ENCODE measurements at regions not wholly inside any gene's neighbourhood (a gene's known extent, or its start where the extent isn't known, plus 50 kb on each side); places are given as distances from the start of the nearest gene placed in this dataset.

DNA sequence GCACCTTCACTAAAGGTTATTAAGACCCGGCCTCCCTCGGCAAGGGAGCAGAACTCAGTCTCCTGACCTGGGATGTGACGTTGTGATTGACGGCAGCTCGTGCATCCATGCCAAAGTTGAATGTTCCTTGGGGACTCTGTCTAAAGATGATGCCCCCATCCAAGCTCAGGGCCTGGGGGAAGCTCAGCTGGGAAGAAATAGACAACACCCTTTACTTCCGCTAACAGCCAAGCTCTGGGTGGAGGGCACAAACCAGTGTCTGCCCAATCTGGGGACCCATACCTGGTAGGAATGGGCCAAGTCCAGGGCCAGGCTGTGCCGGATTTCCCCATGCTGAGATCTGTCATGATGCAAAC is 95.4 kb downstream of the RMI2 start:
- DNase-seq (ENCODE audit: low spot score) = no peak

DNA sequence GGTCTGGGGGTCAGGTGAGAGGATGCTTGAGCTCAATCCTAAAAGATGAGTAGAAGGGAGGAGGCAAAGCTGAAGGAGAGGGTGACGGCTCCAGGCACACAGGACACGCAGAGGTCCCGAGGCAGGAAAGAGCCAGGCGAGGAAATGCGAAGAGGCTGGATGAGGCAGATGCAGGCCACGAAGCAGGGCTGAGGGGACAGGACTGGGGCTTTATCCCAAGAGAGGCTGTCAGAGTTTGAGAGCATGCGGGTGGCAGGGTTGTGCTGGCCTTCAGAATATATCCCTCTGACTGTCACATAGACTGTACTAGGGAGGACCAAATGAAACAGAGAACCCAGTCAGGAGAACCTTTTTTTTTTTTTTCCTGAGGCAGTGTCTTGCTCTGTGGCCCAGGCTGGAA is 100.2 kb downstream of the RMI2 start:
- DNase-seq (ENCODE audit: low spot score) = no peak

GRCh38 chr16:11446566-11447119 is 101.4 kb downstream of the RMI2 start:
- DNase-seq (ENCODE audit: low spot score) = no peak

DNA sequence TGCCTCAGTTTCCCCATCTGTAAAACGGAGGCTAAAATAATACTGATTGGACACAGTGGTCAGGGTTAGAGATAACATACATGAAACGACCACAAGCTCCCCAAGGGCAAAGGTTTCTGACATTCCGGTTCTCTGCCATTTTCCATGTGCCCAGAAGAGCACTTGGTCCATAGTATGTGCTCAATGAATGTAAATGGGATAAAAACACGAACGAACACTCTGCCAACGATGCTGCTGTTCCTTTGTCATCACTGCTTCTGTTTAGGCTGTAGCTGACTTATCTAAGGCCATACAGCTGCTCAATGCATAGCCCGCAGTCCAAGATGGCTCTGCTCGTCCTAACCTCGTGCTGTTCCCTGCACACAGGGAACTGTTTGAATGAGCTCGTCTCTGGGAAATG is 102.0 kb downstream of the RMI2 start:
- no peak for DNase-seq (ENCODE audit: low spot score)

- DNase-seq (ENCODE audit: low spot score) = no peak
These were observed 102.6 kb downstream of the RMI2 start for GRCh38 chr16:11447836-11448235.

DNA sequence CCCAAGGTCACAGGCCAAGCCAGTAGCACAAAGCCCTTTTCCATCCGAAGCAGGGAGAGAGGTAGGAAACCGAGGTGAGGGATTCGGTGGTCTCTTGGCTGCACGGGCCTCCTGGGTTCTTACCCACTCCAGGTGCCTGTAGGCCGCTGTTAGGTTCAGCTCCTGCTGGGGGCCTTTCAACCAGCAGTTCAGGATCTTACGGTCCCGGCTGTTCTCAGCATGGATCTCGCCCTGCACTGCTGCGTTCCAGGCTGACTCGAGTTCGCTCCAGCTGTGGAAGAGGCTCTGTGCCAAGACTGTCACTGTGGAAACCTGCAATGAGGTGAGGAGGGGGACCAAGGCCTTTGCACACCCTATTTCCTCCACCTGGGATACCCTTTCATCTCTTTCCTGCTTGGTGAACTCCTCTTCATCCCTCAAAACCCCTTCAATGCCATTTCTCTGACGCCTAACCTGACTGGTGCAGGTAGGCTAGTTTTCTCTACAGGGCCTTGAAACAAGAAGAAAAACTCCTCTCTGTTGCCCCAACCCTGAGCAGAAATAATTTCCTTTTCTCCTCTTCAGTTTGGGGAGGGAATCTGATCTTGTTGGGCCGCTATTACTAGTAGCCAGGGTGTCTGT is 103.6 kb downstream of the RMI2 start:
- DNase-seq (ENCODE audit: low spot score) = no peak

DNA sequence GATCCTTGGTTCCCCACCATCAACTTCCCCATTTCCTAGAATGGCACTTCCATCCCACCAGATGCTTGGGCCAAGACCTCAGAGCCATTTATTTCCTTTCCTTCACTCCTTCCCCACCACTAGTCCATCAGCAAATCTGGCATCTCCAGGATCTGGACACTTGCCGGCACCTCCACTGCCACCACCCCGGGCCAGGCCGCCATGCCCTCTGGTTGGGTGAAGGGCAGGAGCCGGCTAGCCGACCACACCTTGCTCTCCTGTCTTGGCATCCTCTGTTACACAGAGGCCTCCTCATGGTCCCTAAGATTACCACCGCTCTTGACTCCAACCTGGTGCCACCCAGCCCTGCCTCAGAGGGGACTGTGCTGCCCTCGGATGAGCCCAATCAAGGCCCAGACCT is 104.5 kb downstream of the RMI2 start:
- no peak for DNase-seq (ENCODE audit: low spot score)

DNA sequence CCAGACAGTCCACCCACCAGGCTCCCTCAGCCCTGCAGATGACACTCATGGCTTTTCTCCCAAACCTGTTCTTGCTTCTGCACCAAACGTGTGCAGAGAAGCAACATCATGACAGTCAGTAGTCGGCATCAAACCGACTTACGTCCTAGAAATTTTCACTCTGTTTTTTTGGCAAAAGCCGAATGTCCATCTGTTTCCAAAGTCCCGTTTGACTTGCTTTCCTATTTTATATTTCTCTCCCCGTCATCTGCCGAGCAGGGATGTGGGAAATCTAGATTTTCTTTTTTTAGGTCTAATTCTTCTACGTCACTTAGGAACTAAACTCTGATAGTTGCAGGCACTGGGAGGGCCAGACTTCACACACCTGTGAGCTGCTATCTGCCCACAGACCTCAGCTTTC is 104.9 kb downstream of the RMI2 start:
- DNase-seq (ENCODE audit: low spot score) = no peak

GRCh38 chr16:11452298-11452697 is 107.0 kb downstream of the RMI2 start:
- no peak for DNase-seq (ENCODE audit: low spot score)

- DNase-seq (ENCODE audit: low spot score) = no peak
These were observed 107.6 kb downstream of the RMI2 start for GRCh38 chr16:11452746-11453389.

- no peak for DNase-seq (ENCODE audit: low spot score)
These were observed 111.5 kb downstream of the RMI2 start for GRCh38 chr16:11456741-11457140.

GRCh38 chr16:11459722-11460121 is 114.5 kb downstream of the RMI2 start:
- DNase-seq (ENCODE audit: low spot score) = no peak

- no peak for DNase-seq (ENCODE audit: low spot score)
These were observed 115.7 kb downstream of the RMI2 start for GRCh38 chr16:11460820-11461594.

GRCh38 chr16:11461595-11461990 is 116.3 kb downstream of the RMI2 start:
- DNase-seq (ENCODE audit: low spot score) = no peak

GRCh38 chr16:11462036-11462435 is 116.8 kb downstream of the RMI2 start:
- no peak for DNase-seq (ENCODE audit: low spot score)

- no peak for DNase-seq (ENCODE audit: low spot score)
These were observed 117.6 kb downstream of the RMI2 start for GRCh38 chr16:11462861-11463260.

GRCh38 chr16:11464241-11464640 is 119.0 kb downstream of the RMI2 start:
- no peak for DNase-seq (ENCODE audit: low spot score)

- DNase-seq (ENCODE audit: low spot score) = no peak
These were observed 120.4 kb downstream of the RMI2 start for GRCh38 chr16:11465675-11466074.

GRCh38 chr16:11470676-11471415 is 115.9 kb downstream of the LITAF start:
- no peak for DNase-seq (ENCODE audit: low spot score)

DNA sequence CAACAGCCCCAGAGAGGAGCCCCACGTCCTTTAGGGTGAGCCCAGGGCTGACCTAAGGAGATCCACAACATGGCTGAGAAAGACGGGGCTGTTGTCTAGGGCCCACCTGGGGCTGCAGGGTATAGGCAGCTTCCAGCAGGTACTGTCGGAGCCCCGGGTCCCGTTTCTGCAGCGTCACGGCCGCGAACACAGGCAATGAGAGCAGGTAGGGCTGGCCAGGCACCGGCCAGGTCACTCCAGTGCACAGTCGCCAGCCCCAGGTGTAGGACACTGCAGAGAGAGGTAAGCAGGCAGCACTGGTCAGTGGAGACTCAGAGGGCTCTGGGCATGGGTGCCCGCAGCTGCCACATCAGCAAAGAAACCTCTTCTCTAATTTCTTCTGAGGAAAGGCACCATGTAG is 115.2 kb downstream of the LITAF start:
- DNase-seq (ENCODE audit: low spot score) = no peak

- no peak for DNase-seq (ENCODE audit: low spot score)
These were observed 114.3 kb downstream of the LITAF start for GRCh38 chr16:11472410-11472809.

GRCh38 chr16:11472851-11473250 is 113.9 kb downstream of the LITAF start:
- DNase-seq (ENCODE audit: low spot score) = no peak

Measured in HT-29 (cell line).